Stimulated activated CD4-positive, alpha-beta T cell treated with anti-CD3 and anti-CD28 coated beads, TNF-alpha, amount 100 ng/mL, for 24 hours (primary cell): ENCODE measurements at regions not wholly inside any gene's neighbourhood (a gene's known extent, or its start where the extent isn't known, plus 50 kb on each side); places are given as distances from the start of the nearest gene placed in this dataset.
"Not testable (repeated sequence)": the region's sequence is repeated elsewhere in the genome, so short reads cannot be mapped to it uniquely, and the experiment has no call there.

Experiments used
- DNase-seq, 3 experiments: peaks; one replicate each; pipeline ENCODE4 v3.0.0-alpha.2; 2020; ENCODE audit warnings: low read depth in 3 of 3

DNA sequence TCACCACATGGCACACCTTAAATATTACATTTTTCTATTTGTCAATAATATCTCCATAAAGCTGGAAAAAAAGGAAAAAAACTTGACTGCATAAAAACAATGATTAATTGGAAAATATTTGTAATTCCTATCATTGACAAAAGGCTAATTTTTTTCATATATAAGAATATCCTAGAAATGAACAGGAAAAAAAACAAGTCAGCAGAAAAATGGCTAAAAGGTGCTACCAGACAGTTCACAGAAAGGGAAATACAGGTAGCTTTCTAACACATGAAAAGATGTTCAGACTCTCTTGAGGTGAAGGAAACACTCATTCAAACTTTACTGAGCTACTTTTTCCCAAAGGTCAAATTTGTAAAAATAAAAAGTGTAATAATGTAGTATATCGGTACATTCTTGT lies 104.1 kb upstream of the SCAF8 start:
- DNase-seq, result no peak

DNA sequence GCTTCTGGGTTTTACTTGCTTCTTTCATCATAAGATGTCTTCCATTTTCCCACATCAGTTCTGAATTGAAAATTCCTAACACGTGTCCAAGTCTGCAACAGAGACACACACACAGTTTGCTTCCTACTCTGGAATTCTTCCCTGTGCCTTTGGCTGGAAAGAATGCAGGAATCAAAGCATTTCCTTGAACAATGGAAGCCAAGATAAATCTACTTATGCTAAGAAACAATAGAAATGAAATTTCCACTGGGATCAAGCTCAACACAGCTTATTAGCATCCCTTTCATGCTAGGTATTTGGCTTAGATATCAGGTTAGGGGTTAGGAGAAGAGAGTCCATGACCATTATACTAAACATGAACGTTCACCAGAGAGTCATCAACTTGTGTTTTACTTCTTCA lies 101.1 kb upstream of the SCAF8 start:
- no peak for DNase-seq

DNA sequence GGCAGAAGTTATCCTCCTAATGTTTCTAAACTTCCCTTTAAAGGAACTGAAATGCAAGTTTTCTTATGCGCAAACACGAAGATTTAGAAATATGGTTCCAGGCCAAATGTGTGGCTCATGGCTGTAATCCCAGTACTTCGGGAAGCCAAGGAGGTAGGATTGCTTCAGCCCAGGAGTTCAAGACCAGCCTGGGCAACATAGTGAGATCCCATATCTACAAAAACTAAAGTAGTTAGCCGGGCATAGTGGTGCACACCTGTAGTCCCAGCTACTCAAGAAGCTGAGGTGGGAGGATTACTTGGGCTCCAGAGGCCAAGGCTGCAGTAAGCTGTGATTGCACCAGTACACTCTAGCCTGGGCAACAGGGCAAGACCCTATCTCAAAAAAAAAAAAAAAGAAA lies 95.8 kb upstream of the SCAF8 start:
- no peak for DNase-seq

DNA sequence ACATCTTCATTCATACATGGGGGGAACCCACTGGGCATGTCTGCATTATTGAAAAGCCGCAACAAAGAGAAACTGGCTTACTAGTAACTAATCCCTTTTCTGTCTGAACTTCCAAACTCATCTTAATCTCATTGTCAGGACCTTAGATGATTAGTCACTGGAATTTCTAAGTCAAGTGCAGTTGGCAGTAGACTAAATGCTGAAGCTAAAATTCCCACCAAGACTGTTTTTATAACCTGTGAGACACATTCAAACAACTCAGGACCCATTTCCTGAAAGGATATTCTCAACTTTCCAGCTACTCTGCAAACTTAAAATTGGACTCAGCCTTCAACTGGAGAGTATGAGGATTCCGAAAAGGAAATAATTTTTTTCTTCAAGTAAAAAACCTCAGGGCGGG lies 94.8 kb upstream of the SCAF8 start:
- no peak for DNase-seq

DNA sequence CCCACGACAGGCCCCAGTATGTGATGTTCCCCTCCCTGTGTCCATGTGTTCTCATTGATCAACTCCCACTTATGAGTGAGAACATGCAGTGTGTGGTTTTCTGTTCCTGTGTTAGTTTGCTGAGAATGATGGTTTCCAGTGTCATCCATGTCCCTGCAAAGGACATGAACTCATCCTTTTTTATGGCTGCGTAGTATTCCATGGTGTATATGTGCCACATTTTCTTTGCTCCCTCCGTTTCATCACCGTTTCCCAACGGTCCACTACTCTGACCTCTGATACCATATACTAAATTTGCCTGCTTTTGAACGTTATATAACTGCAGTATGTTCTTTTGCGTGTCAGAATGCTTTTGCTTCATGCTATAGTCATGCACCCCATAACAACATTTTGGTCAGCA lies 94.0 kb upstream of the SCAF8 start:
- not testable (repeated sequence) for DNase-seq

DNA sequence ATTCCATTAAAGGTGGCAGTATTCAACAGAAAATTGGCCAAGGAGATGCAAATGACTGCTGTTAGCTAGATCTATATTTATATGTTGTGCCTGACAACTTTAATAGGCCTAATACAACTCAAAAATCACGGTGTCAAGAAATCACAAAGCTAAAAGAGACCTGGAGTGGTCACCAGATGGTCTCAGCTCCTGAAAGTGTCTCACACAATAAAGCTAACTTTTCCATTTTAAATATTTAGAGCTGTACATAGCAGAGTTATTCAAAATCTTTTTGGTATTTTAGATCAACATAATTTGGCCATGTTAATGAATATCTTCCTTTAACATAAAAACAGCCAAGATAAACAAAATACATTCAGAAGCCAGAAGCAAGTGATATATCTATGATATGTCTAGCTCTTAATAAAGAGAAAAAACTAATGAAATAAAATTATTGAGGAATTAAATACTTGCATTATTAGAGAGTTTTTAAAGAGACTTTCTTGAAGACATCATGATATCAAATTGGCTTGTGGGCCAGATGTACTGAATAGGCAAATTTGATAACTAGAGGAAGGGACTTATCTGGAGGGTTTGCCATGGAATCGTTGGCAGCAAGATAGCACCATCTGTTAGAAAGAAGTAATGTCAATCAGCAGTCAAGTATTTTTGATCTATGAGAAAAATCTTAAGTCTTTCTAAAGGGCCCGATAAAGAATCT lies 84.9 kb upstream of the SCAF8 start:
- no peak for DNase-seq

DNA sequence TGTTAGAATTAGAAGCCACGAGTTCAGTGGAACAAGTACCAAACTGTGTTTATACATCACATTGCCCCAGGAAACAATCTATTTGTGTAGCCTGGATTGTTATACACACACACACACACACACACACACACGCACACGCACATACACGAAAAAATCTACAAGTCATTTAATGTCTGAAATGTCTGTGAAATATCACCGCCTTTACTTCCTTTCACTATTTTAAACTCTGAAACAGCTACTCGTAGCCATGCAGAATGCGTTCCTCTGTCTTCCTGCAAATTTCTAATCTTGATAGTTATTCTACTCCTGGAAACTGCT lies 84.4 kb upstream of the SCAF8 start:
- DNase-seq, result no peak

DNA sequence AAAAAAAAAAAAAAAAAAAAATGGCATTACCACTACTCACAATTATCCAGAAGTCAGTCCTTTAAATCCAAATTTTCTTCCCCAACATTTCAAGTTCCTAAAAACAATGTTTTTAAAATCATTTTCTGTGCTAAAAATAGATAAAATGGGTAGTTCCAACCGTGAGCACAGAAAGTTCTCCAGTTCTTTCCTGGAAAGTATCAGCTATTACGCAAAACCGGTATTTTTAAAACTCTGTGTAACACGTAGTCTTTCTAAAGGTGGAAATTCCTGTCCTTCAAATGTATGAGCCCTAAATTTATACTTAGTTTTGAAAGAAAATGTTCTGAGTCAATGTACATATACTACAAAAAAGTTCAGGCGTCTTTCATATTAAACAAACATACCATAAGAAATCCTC lies 83.5 kb upstream of the SCAF8 start:
- DNase-seq, result no peak

DNA sequence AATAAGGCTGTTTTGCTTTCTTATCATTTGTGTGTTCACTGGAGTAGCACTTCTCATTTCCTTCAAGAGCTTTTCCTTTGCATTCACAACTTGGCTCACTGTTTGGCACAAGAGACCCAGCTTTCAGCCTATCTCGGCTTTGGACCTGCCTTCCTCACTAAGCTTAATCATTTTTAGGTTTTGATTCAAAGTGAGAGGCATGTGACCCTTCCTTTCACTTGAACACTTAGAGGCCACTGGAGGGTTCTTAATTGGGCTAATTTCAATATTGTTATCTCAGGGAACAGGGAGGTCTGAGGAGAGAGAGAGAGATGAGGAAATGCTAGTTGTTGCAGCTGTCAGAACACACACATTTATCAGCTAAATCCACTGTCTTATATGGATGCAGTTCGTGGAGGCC lies 82.9 kb upstream of the SCAF8 start:
- no peak for DNase-seq

DNA sequence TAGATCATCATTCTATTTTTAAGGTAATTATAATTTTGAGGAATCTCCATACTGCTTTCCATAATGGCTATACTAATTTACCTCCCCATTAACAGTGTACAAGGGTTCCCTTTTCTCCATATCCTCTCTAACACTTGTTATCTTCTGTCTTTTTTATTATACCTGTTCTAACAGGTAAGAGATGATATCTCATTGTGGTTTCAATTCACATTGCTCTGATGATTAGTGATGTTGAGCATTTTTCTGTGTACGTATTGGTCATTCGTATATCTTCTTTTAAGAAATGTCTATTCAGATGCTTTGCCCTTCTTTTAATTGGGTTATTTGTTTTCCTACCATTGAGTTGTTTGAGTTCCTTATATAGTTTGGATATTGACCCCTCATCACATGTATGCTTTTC lies 81.6 kb upstream of the SCAF8 start:
- no peak for DNase-seq

DNA sequence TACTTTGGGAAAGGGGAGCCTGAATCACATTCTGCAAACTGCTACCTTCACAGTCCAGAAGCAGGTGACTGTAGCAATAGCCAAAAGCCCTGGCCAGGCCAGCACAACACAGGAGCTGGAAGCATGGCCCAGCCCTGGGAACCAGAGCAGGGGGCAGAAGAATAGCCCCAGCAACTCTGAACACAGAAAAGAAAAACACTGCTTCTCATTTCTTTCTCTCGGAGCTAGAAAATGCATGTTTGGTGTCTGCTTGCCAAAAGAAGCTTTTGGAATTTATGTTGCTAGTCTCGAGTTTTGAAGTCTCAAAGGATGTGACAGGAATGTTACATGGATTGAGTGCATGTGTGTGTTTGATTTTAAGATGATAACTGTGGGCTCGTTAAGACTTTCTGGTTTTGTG lies 79.8 kb upstream of the SCAF8 start:
- DNase-seq, result no peak

DNA sequence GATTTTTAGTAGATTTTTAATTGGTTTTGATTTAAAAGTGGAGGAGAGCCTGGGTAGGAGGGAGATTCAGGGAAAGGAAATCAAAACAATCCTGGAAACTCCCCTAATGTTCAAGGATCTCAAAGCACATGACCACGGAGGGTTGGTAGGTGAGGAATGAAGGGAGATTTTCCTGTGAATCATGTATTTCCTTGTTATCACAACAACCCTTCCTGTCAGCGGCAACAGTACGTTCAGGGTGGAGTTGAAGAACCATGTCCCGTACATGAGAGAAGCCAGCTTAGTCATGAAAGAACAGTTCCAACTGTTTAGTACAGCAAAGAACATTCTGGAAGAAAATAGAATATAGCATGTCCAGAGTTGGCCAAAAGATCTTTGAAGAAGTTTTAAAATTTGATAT lies 79.4 kb upstream of the SCAF8 start:
- no peak for DNase-seq

DNA sequence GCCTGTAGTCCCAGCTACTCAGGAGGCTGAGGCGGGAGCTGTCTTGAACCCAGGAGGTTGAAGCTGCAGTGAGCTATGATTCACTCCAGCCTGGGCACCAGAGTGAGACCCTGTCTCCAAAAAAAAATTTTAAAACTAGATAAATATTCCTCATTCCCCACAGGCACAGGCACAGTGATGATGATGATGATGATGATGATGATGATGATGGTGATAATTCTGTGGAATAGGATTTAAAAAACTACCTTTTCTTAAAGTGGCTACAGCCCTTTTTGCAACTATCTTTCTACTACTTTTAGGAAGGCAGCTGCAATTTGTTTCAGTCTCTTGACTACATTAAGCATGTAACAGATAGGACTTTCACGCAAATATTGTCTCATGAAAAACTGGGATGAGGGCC lies 76.6 kb upstream of the SCAF8 start:
- no peak for DNase-seq

DNA sequence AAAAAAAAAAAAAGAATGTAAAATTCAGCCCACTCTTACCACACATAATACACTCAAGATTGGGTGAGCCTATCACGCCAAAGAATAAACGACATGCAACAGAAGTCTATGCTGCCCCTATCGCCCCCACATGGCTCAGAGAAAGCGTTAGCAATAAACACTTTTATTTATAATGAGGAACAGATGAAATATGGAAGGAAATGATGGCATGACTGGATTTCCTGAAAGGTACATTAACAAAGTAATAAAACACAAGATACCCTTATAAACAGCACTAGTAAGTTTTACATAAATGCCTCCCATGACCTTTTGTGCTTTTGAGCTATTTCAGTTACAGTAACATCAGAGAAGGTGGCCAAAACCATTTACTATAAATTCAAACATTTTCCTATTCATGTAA lies 71.4 kb upstream of the SCAF8 start:
- DNase-seq, result no peak

DNA sequence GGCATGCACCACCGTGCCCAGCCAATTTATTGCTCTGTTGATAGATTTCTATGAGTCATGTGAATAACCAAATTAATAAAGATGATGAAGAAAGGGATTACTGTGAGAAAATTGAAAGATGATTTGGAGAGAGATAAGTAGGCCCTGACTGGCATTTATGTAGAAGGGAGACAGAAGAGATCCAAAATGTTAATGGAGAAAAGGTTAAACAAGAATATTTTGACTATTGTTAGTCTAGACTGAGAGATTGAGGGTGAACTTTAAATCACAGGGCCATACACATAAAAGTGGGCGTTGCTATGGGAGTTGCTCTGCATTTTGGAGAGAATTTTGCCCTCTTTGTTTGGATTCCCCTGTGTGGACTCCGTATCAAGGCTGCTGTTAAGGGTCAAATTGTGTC lies 68.9 kb upstream of the SCAF8 start:
- no peak for DNase-seq

DNA sequence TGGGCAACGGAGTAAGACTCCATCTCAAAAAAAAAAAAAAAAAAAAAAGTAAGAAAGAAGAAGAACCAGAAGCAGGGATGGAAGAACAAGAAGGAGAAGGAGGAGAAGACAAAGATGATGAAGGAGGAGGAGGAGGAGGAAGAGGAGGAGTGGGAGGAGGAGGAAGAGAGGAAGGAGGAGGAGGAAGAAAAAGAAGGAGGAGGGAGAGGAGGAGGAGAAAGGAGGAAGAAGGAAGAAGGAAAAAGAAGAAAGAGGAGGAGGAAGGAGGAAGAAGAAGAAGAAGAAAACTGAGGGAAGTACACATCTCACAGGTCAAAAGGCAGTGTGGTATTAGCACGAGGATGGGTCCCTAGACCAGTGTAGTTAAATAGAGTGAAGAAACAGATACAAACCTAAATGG lies 65.1 kb upstream of the SCAF8 start:
- no peak for DNase-seq

DNA sequence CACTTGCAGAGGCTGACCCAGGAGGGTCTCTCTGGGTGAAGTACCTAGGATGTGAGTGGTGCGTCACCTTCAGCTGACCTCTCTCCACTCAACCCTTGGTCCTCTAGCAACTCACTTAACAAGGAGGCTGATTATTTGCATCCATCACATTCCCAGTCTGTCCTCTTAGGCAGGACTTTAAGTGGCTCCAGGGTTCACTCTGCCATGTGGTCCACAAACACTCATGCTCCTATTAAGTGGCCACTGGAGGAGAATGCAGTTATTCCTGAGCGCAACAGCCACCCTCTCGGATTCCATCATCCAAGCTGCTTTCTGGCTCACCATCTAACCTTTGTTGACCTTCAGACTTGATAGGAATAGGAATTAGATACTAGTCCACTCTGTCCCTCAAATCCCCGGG lies 61.1 kb upstream of the SCAF8 start:
- DNase-seq, result no peak

DNA sequence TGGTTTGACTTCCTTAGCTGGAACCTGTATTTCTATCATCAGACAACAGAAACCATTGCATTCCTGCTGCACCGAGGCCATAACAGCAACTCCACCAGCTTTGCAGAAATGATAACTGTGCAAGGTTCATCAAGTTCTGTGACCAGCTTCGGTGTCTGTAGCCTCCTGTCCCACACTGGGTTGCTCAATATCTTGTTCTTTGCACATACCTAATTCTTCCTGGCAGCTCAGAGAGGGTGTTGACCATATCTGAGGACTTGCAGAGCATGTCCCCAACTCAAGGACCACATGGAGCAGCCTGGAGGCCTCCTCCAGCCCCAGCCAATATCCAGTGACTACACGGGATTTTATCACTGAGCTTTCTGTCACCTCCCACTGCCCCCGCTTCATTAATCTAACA lies 59.3 kb upstream of the SCAF8 start:
- no peak for DNase-seq

DNA sequence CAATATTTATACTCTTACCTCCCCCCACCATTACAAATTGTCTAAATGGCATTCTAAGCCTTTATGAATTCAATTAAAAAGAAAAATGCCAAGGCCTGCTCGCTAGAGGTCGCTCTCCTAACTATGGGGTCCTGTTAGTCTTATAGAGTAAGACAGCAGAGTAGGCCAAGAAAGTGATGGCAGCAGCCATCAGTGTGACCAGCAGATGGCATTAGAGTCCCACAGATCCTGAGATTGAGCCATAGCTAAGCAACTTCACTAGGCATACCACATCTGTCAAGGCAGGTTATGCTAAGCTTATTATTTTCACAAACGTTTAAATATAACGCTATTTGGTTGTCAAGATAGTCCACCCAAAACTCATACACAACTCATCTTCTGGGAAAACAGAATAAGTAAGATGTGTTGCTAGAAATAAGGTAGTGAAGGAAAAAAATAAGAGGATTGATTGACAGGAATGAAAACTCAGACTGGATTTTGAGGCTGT lies 57.6 kb upstream of the SCAF8 start:
- peak; percentile 72 to 88 (median 82) for DNase-seq

DNA sequence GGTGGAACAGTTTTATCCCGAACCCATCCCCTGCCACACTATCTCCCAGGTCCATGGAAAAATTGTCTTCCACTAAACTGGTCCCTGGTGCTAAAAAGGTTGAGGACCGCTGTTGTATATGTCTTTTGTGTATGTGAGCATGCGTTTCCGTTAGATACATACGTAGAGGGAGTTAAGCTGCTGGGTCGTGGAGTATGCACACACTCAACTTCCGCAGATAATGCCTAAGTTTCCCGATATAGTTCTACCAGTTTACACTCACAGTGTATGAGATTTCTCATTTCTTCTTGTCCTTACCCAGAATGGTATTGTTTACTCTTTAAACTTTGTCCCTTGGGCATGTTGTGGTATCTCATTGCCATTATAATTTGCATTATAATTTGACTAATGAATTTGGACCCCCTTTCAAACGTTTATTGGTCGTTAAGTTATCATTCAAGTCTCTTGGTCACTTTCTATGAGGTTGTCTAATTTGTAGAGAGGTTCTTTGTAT lies 50.5 kb upstream of the SCAF8 start:
- DNase-seq, result no peak
